ENCODE measurements at regions not wholly inside any gene's neighbourhood (a gene's known extent, or its start where the extent isn't known, plus 50 kb on each side); places are given as distances from the start of the nearest gene placed in this dataset.

- no peak for DNase-seq
These were observed 301.3 kb downstream of the FBXW7 start for GRCh38 chr4:152234571-152234970.

- DNase-seq, result no peak
These were observed 303.6 kb downstream of the FBXW7 start for GRCh38 chr4:152232271-152232670.

- DNase-seq, result no peak
These were observed 306.1 kb downstream of the FBXW7 start for GRCh38 chr4:152229782-152230289.

GRCh38 chr4:152225680-152226079 is 310.2 kb downstream of the FBXW7 start:
- no peak for DNase-seq

GRCh38 chr4:152224721-152225420 is 311.0 kb downstream of the FBXW7 start:
- no peak for DNase-seq

GRCh38 chr4:152224223-152224622 is 311.7 kb downstream of the FBXW7 start:
- no peak for DNase-seq

GRCh38 chr4:152223600-152223999 is 312.3 kb downstream of the FBXW7 start:
- DNase-seq, result no peak

- no peak for DNase-seq
These were observed 313.9 kb downstream of the FBXW7 start for GRCh38 chr4:152221816-152222516.

- DNase-seq, result peak; percentile 2
These were observed 315.7 kb downstream of the FBXW7 start for GRCh38 chr4:152220201-152220666.

GRCh38 chr4:152218576-152218975 is 317.3 kb downstream of the FBXW7 start:
- DNase-seq, result no peak

- DNase-seq, result no peak
These were observed 318.0 kb downstream of the FBXW7 start for GRCh38 chr4:152217896-152218295.

- DNase-seq, result no peak
These were observed 323.8 kb downstream of the FBXW7 start for GRCh38 chr4:152211936-152212653.

- peak; percentile 6 for DNase-seq
These were observed 326.0 kb downstream of the FBXW7 start for GRCh38 chr4:152209772-152210493.

- no peak for DNase-seq
These were observed 328.5 kb downstream of the FBXW7 start for GRCh38 chr4:152207378-152207720.

GRCh38 chr4:152206646-152207377 is 329.1 kb downstream of the FBXW7 start:
- DNase-seq, result no peak

GRCh38 chr4:152206185-152206584 is 329.7 kb downstream of the FBXW7 start:
- DNase-seq, result no peak

GRCh38 chr4:152202415-152202814 is 333.5 kb downstream of the FBXW7 start:
- no peak for DNase-seq

- DNase-seq, result no peak
These were observed 335.2 kb downstream of the FBXW7 start for GRCh38 chr4:152200511-152201333.

GRCh38 chr4:152197211-152197610 is 338.7 kb downstream of the FBXW7 start:
- DNase-seq, result no peak

GRCh38 chr4:152195888-152196287 is 340.0 kb downstream of the FBXW7 start:
- no peak for DNase-seq

- no peak for DNase-seq
These were observed 342.8 kb downstream of the FBXW7 start for GRCh38 chr4:152193059-152193458.

Measured in fibroblast of skin of abdomen (primary cell).